ENCODE measurements at regions not wholly inside any gene's neighbourhood (a gene's known extent, or its start where the extent isn't known, plus 50 kb on each side); places are given as distances from the start of the nearest gene placed in this dataset.

- ChIA-PET POLR2A (no interaction called here), CTCF (interaction anchor here (0.9 kb wide), 1 partner anchor 402 kb away, joined by 4 read pairs; no protein-coding TSS in a partner anchor)
- H3K27me3 ChIP-seq (ENCODE audit: control insufficient read depth, insufficient read depth, low read length): no peaks in the 10 kb centered on the region
- H3K27ac ChIP-seq (ENCODE audit: low read depth, low read length): no peak overlapping the region
- DNase-seq (ENCODE audit: low read depth, low spot score): no peak
- TF ChIP-seq, protein P1, sequence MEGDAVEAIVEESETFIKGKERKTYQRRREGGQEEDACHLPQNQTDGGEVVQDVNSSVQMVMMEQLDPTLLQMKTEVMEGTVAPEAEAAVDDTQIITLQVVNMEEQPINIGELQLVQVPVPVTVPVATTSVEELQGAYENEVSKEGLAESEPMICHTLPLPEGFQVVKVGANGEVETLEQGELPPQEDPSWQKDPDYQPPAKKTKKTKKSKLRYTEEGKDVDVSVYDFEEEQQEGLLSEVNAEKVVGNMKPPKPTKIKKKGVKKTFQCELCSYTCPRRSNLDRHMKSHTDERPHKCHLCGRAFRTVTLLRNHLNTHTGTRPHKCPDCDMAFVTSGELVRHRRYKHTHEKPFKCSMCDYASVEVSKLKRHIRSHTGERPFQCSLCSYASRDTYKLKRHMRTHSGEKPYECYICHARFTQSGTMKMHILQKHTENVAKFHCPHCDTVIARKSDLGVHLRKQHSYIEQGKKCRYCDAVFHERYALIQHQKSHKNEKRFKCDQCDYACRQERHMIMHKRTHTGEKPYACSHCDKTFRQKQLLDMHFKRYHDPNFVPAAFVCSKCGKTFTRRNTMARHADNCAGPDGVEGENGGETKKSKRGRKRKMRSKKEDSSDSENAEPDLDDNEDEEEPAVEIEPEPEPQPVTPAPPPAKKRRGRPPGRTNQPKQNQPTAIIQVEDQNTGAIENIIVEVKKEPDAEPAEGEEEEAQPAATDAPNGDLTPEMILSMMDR (IDR thresholded peaks at IDR 0.05; ENCODE audit: low read depth, low read length): no peak
- no peaks in the 10 kb centered on the region for H3K9me3 ChIP-seq (ENCODE audit: control insufficient read depth, insufficient read depth, low read length)
- no peak overlapping the region for H3K4me3 ChIP-seq (ENCODE audit: low read depth, low read length)
Observed at GRCh38 chr5:89128906-89129625, 246.1 kb upstream of the MEF2C start.

- TF ChIP-seq, protein P1 (IDR thresholded peaks at IDR 0.05; ENCODE audit: low read depth, low read length): no peak
- Histone ChIP-seq H3K4me3 (ENCODE audit: low read depth, low read length) (no peak overlapping the region), H3K27ac (ENCODE audit: low read depth, low read length) (no peak overlapping the region), H3K9me3 (ENCODE audit: control insufficient read depth, insufficient read depth, low read length) (no peaks in the 10 kb centered on the region), H3K27me3 (ENCODE audit: control insufficient read depth, insufficient read depth, low read length) (no peaks in the 10 kb centered on the region)
- POLR2A ChIA-PET: no interaction called here
- CTCF ChIA-PET: no interaction called here
- DNase-seq (ENCODE audit: low read depth, low spot score): no peak
Observed at GRCh38 chr5:89128092-89128491, 245.1 kb upstream of the MEF2C start.

DNA sequence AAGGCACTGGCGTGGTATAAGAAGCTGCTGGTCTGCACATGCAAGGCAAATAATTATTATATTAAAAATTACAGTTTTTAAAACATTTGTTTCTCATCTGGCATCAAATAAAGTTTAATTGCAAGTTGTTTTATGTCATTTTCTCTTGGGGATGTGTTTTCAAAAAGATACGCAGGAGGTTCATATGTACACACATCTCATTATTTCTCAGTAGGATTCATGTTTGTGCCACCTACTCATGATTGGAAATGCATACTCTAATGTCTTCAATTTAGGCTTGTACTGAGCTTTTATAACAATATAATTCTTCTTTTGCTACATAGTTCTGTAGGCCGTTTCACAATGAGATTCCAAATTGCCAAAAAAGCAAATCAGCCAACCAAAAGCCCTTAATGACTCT is 244.2 kb upstream of the MEF2C start:
- H3K9me3 ChIP-seq (ENCODE audit: control insufficient read depth, insufficient read depth, low read length): no peaks in the 10 kb centered on the region
- H3K27ac ChIP-seq (ENCODE audit: low read depth, low read length): no peak overlapping the region
- H3K27me3 ChIP-seq (ENCODE audit: control insufficient read depth, insufficient read depth, low read length): no peaks in the 10 kb centered on the region
- POLR2A ChIA-PET: no interaction called here
- DNase-seq (ENCODE audit: low read depth, low spot score): no peak
- CTCF ChIA-PET: no interaction called here
- TF ChIP-seq, protein P1 (IDR thresholded peaks at IDR 0.05; ENCODE audit: low read depth, low read length): no peak
- no peak overlapping the region for H3K4me3 ChIP-seq (ENCODE audit: low read depth, low read length)

- no peak for DNase-seq (ENCODE audit: low read depth, low spot score)
- ChIA-PET POLR2A (no interaction called here), CTCF (no interaction called here)
- H3K9me3 ChIP-seq (ENCODE audit: control insufficient read depth, insufficient read depth, low read length): no peaks in the 10 kb centered on the region
- TF ChIP-seq, protein P1 (IDR thresholded peaks at IDR 0.05; ENCODE audit: low read depth, low read length): no peak
- no peak overlapping the region for H3K27ac ChIP-seq (ENCODE audit: low read depth, low read length)
- no peaks in the 10 kb centered on the region for H3K27me3 ChIP-seq (ENCODE audit: control insufficient read depth, insufficient read depth, low read length)
- H3K4me3 ChIP-seq (ENCODE audit: low read depth, low read length): no peak overlapping the region
Observed at GRCh38 chr5:89125372-89125771, 242.4 kb upstream of the MEF2C start.

DNA sequence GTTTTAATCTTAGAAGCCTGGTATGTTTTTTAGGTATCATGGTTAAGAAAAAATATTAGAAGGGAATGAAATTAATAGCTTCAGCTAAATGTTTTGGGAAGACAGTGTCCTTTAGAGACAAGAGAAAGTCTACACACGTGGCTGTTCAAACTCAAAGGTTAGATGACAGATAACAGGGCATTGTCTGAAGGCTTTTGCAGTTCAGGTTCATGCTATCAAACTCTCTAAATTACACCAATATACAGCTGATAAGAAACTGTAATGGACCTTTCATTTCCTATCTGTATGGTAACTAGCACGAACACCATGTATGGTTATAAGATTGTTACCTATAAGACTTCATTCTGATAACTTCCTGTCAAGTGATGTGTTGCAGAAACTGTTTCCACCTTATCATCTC is 240.6 kb upstream of the MEF2C start:
- DNase-seq (ENCODE audit: low read depth, low spot score): no peak
- ChIA-PET CTCF (no interaction called here), POLR2A (no interaction called here)
- TF ChIP-seq, protein P1 (IDR thresholded peaks at IDR 0.05; ENCODE audit: low read depth, low read length): no peak
- Histone ChIP-seq H3K4me3 (ENCODE audit: low read depth, low read length) (no peak overlapping the region), H3K27me3 (ENCODE audit: control insufficient read depth, insufficient read depth, low read length) (no peaks in the 10 kb centered on the region), H3K9me3 (ENCODE audit: control insufficient read depth, insufficient read depth, low read length) (no peaks in the 10 kb centered on the region), H3K27ac (ENCODE audit: low read depth, low read length) (no peak overlapping the region)

All from AG04450 (cell line).